ENCODE measurements at regions not wholly inside any gene's neighbourhood (a gene's known extent, or its start where the extent isn't known, plus 50 kb on each side); places are given as distances from the start of the nearest gene placed in this dataset.
A peak's percentile ranks its signal among the peaks of the same experiment; 100 is the strongest.

DNA sequence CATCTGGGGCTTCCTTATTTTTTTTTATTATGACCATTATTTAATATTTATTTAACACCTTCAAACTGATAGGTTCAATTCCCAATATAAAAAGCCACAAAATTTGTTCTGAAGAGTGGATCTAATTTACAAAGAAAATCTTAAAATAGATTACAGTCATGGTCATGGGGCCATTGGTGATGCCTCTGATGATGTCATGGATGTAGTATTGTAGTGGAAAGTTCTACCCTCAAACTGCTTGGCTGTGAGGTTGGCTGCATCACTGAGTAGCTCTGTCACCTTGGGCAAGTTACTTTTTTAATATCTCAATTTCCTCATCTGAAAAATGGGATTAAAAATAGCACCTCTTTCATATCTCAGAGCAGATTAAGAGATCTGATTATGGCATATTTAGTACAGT, 128.5 kb downstream of the DKK1 start:
- no peak for DNase-seq

- no peak for DNase-seq
These were observed 129.6 kb downstream of the DKK1 start for GRCh38 chr10:52443419-52444388.

DNA sequence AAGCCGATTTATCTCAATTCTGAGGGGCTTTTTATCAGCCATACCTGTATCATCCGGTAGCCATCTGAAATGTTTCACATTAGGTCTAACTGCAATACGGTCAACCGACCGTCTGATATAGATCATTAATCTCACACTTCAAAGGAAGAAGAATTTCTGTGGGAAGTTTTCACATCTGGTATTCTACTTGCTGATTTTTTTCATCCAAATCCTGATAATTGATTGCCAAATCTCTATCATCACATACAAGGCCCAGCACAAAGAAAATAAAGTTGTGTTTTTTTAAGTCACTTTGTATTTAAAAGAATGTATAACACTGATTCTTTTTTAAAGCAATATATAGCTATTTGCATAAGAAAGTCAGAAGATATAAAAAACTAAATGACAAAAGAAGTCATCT, 132.3 kb downstream of the DKK1 start:
- DNase-seq: no peak

GRCh38 chr10:52447931-52448353, 133.9 kb downstream of the DKK1 start:
- no peak for DNase-seq

GRCh38 chr10:52450762-52451291, 136.7 kb downstream of the DKK1 start:
- DNase-seq: no peak

DNA sequence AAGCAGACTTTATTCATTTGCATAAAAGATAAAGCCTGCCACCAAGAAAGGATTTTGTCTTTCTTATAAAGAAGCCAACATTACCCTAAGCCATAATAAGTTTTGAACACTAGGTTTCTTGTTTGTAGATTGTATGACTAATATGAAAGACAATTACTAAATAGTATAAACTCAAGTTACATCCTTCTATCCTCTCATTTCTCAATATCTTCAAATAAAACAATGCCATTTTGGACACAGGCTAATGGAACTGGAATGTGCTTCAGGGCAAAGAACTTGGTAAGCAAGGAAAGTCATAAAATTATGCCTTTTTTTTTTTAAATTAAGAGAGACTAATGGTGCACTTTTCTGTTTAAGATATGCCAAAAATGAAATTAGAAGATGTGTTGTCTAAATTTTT, 137.7 kb downstream of the DKK1 start:
- DNase-seq: no peak

- peak; percentile 9 for DNase-seq
These were observed 138.8 kb downstream of the DKK1 start for GRCh38 chr10:52452600-52453493.

DNA sequence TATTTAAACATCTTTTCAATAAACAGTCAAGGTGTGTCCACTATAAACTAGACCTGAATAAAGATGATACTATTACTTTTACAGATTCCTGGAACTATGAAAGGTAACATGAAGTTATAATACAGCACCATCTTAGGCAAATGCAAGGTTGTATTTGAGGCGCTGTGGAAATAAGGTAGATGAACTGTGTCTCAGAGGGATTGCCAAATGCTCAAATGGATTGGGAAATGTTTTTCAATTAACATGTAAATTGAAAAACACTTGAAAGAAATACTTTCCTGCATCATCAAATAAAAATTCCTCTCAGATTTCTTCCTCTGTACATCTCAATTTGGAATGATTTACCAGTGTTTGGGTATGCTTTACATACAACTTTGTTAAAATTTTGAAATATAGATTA, 139.4 kb downstream of the DKK1 start:
- DNase-seq: no peak

- DNase-seq: no peak
These were observed 140.4 kb downstream of the DKK1 start for GRCh38 chr10:52454491-52454890.

- DNase-seq: no peak
These were observed 141.0 kb downstream of the DKK1 start for GRCh38 chr10:52455098-52455497.

DNA sequence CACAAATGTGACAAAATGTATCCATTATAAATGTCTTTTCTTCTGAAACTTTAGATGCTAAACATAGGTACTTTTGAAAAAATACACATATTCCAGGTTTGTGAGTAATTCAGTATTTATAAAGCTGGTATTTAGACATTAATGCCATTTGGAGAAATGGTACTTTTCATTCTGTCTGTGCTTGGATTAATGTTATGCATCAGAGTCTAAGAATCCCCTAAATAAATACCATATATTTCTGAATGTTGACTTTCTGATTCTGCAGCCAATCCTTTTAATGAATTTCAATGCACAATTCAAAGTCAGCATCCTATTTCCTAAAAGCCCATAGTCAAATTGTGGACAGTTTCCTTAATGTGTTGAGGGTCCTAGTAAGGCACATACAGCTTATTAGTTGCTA, 145.0 kb downstream of the DKK1 start:
- no peak for DNase-seq

DNA sequence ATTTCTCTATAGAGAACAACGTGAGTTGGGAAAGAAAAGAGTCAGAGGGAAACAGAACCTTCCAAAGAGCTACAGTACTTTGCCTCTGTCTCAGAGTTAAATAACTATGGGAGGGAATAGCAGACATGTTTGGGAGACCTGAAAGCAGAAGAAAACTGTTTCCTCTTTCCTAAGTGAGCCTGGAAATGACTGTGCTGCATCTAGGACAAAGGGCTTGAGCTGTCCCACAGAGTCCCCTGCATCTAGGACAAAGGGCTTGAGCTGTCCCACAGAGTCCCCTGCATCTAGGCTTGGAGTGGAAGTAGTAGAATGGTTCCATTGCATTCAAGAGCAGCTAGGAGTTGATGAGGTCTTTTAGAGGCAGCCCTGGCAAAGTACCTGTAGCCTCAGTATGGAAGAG, 149.7 kb downstream of the DKK1 start:
- no peak for DNase-seq

GRCh38 chr10:52464368-52465124, 150.5 kb downstream of the DKK1 start:
- DNase-seq: no peak

DNA sequence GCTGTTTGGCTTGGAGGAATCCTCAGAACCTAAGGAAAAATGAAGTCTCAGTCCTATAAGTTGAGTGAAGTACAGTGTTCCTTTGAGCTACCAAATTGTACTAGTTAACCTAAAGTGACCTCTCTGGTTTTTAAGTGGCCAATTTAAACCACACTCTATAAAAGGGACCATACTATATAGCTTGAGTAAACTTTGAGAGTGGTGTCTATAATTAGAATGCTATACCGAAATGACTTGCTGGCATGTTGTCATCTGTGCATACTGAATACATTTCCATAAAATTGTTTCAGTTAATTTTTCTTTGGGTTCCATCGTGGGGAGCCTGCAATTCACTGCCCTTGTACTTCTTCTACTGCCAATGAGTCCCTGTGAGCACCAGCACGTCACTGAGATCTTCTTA, 151.1 kb downstream of the DKK1 start:
- DNase-seq: no peak

GRCh38 chr10:52466464-52466863, 152.4 kb downstream of the DKK1 start:
- no peak for DNase-seq

DNA sequence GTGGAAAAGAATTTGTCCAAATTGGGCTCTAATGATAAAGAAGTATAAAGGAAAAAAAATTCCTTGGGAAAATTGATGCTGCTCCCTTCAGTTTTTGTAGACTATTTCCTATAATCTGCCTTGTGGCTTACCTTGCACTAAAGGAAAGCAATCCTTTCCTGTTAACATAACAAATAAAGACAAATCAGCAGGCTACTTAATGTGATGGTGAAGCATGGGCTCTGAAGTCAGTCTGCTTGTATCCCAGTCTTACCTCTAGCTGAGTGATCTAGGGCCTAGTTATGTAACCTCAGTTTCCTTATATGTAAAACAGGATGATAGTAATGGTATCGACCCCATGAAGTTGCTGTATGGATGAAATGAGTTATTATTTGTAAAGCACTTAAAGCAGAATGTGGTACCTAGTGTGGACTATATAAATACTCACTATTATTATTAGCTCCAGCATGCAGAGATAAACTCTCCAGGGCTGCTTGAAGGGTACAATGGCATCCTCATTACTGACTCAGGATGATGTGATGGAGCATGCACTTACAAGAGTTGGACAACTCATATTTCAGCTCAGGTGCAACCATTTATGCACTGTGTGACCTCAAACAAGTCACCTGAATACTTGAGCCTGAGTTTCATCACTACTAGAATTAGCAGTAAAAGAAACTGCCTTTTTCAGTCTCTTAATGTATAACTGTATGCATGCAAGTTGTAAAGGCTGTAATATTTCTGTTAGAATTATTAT, 156.1 kb downstream of the DKK1 start:
- DNase-seq: no peak

DNA sequence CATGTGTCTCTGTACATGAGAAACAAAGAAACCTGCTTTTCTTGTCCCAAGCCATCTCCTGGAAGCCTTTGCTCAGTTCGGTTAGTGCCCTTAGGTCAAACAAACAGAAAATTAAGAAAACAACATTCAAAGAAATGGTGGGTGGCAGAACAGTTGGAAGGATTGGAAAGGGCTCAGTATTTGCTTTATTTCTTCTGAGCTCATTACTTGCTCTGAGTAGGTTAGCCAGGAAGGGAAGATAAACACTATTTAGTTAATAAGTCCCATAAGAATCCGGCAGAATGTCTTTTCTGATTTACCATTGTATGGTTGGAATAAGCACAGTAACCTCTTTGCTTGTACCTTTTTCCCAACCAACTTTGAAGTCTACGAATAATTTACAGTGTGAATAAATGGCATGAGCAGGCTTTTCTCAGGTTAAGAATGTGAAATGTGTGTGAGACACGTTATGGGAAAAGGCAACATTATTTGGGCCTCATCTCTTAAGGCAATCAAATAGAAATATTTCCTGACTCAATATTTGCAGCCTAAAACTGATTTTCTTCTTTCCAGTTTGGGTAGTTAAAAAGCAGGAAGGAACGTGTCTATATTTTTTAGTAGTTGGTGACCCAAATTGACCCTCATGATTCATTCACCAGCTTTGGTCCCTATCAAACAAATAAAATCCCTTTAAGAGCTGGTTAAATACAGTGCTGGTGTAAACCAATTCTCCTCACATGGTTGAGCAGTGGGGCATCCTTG, 158.5 kb downstream of the DKK1 start:
- no peak for DNase-seq

- DNase-seq: no peak
These were observed 160.2 kb downstream of the DKK1 start for GRCh38 chr10:52474265-52474664.

DNA sequence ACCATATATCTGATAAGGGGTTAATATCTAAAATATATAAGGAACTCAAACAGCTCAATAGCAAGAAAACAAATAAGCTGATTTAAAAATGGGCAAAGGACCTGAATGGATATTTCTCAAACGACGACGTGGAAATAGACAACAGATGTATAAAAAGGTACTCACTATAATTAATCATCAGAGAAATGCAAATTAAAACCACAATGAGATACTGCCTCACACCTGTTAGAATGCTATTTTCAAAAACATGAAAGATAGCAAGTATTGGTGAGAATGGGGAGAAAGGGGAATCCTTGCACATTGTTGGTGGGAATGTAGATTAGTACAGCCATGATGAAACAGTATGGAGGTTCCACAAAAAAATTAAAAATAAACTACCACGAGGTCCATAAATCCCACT, 163.2 kb downstream of the DKK1 start:
- DNase-seq: no peak

DNA sequence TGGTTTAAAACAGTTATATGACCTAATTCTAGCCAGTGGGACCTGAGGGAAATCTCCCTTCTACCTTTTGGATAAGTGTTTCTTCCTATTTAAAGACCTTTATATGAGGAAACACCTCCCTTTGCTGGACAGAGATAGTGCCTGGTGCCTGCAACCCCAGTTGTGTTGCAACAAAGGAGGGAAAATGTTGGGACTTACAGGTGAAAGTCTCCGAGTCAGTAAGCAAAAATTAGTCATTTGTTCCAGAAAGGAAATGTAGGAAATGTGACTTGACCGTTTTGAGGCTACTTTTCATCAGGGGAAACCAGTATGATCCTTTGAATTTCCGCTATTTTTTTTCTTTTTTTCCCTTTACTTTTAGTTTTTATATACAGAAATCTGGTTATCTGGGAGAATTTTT, 165.5 kb downstream of the DKK1 start:
- DNase-seq: no peak

- no peak for DNase-seq
These were observed 168.0 kb downstream of the DKK1 start for GRCh38 chr10:52481986-52482555.
